OCI-LY7 (cell line): ENCODE measurements at regions not wholly inside any gene's neighbourhood (a gene's known extent, or its start where the extent isn't known, plus 50 kb on each side); places are given as distances from the start of the nearest gene placed in this dataset.
"Not testable (repeated sequence)": the region's sequence is repeated elsewhere in the genome, so short reads cannot be mapped to it uniquely, and the experiment has no call there.

Source experiments
- EZH2phosphoT487 ChIP-seq: fragments of 200-600 bp; sonication (generic); IDR thresholded peaks from 2 replicates; pipeline ENCODE4 v1.6.1; 2018; ENCODE audit warnings: low read depth, borderline replicate concordance, mild to moderate bottlenecking, mixed run types, antibody characterized with exemption, low read length, moderate library complexity, mixed read lengths
- TF ChIP-seq, protein P1 (sequence below): fragments of 200-600 bp; sonication (generic); conservative IDR thresholded peaks from 2 replicates; pipeline ENCODE4 v1.5.1; 2014; ENCODE audit warnings: mild to moderate bottlenecking, antibody characterized with exemption, low read length, moderate library complexity, mixed read lengths

DNA sequence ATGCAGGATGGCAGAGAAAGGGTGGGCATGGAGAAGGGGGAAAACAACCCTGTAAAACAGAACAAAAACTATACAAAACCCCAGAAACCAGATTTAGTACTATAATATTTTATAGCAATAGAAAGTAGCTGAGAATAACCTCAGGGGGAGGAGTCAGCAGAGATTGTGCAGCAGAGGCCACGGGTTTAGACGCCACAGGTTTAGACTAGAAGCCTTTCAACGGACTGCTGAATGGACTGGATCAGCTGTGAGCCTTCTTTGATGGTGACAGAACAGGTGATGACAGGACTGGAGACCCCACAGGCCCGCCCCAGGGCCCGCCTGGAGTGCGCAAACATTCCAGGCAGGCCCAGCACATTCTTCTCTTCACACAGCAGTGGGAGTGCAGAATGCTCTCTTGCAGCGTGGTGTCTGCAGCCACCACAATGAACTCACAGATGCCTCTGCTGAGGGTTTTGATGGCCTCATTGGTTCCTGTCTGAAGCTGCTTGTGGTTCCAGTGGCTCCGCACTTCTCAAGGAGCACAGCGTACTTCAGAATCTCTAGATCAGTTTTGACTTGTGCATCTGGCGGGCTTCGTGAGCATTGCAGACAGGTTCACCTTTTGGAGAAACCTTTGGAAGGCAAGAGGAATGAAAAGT, 65.6 kb downstream of the PPIAL4D start:
- TF ChIP-seq, protein P1, sequence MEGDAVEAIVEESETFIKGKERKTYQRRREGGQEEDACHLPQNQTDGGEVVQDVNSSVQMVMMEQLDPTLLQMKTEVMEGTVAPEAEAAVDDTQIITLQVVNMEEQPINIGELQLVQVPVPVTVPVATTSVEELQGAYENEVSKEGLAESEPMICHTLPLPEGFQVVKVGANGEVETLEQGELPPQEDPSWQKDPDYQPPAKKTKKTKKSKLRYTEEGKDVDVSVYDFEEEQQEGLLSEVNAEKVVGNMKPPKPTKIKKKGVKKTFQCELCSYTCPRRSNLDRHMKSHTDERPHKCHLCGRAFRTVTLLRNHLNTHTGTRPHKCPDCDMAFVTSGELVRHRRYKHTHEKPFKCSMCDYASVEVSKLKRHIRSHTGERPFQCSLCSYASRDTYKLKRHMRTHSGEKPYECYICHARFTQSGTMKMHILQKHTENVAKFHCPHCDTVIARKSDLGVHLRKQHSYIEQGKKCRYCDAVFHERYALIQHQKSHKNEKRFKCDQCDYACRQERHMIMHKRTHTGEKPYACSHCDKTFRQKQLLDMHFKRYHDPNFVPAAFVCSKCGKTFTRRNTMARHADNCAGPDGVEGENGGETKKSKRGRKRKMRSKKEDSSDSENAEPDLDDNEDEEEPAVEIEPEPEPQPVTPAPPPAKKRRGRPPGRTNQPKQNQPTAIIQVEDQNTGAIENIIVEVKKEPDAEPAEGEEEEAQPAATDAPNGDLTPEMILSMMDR, result not testable (repeated sequence)
- not testable (repeated sequence) for TF ChIP-seq EZH2phosphoT487
